NCI-H146 treated with DMSO at 0.1 percent for 48 hours (cell line): ENCODE measurements at regions not wholly inside any gene's neighbourhood (a gene's known extent, or its start where the extent isn't known, plus 50 kb on each side); places are given as distances from the start of the nearest gene placed in this dataset.

ENCODE experiments used
- DNase-seq: peaks from one replicate; lab custom pipeline; 2025; ENCODE audit not compliant: unreplicated experiment; lab: John Stamatoyannopoulos, UW

DNA sequence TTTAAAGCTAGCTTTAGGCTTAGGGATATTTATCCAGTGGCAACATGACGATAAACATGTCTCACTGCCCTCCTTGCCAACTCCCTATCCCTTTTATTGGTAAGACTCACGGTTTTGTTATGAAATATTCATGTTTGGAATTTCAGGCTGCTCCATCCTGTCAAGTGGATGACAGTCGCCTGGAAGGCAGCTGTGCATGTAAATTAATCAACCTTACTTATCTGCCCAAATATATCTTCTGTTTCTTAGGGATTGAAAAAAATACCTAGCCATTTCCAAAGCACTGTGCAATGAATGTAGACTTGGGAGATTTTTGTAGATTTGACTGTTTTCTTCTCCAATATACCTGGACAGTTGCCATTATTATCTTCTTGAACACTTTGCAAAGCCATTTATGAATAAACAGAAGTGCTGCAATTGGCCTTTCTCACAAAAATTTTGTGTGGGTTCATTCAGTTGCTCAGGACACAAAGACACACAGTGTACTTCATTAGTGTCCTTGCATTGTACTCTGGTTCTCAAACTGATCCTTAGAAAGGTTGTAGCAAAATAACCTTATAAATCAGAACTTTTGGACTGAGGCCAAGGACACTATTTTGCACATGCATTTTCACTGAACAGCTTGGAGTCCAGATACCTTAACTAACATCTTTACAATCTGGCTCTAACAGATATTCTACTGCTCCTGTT, 889.4 kb upstream of the SEMA6A start:
- no peak for DNase-seq

- DNase-seq, result no peak
Observed at GRCh38 chr5:117461966-117462365, 887.3 kb upstream of the SEMA6A start.

DNA sequence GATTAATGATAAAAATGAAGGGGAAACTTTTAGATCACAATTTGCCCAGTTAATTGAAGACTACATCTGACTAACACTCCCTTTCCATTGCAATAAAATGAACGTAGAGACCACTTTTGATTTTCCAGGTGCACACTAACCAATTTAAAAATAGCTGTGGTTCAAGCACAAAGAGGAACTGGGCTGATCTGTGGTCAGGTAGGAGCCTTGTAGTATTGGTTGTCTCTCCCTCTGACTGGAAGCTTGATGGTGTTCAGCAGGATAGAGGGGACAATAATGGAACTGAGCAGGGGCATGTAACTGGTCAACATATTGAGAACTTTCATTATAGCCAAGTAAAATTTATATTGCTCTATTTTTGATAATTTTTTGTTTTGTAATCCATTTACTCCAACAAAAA, 886.8 kb upstream of the SEMA6A start:
- no peak for DNase-seq

- DNase-seq, result no peak
Observed at GRCh38 chr5:117457656-117458055, 883.0 kb upstream of the SEMA6A start.

GRCh38 chr5:117456866-117457470, 882.3 kb upstream of the SEMA6A start:
- no peak for DNase-seq

GRCh38 chr5:117455236-117456233, 880.9 kb upstream of the SEMA6A start:
- DNase-seq, result no peak

GRCh38 chr5:117454716-117455212, 880.1 kb upstream of the SEMA6A start:
- peak; percentile 0 for DNase-seq

DNA sequence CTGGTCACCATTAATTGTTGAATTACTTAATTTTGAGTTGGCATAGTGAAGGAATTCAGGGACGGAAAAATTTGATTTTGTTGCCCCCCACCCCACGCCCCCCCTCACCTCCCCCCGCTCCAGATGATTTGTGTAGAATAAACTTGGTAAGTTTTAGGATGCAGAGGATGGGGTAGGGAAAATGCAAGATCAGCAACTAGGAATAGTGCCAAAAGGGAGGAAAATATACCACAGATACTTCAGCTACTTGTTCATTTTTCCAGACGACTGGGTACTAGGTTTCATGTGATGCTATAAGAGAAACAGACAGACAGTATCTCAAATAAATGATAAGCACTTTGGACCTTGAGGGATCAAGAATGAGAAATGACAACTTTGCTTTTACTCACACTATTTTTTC, 862.2 kb upstream of the SEMA6A start:
- no peak for DNase-seq

- DNase-seq, result no peak
Observed at GRCh38 chr5:117435203-117435602, 860.6 kb upstream of the SEMA6A start.

GRCh38 chr5:117434254-117434653, 859.6 kb upstream of the SEMA6A start:
- DNase-seq, result no peak

GRCh38 chr5:117433818-117434217, 859.2 kb upstream of the SEMA6A start:
- no peak for DNase-seq

DNA sequence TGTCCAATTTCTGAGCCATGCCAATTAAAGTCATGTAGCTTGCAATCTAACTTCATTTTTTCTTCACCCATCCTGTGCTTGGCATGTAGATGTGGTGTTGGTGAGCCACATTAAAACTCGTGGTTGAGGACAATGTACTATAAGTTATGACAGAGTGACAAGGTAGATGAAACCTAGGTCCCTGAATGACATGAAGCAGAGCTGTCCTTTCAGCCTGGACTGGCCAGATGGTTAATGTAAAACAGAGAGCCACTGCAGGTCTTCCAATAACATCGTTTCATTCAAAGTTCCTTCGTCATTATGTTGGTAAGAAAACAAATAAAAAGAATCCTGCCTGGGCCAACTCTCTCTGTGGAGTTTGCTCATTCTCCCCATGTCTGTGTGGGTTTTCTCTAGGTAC, 856.5 kb upstream of the SEMA6A start:
- DNase-seq, result no peak

- DNase-seq, result no peak
Observed at GRCh38 chr5:117425163-117425562, 850.5 kb upstream of the SEMA6A start.

DNA sequence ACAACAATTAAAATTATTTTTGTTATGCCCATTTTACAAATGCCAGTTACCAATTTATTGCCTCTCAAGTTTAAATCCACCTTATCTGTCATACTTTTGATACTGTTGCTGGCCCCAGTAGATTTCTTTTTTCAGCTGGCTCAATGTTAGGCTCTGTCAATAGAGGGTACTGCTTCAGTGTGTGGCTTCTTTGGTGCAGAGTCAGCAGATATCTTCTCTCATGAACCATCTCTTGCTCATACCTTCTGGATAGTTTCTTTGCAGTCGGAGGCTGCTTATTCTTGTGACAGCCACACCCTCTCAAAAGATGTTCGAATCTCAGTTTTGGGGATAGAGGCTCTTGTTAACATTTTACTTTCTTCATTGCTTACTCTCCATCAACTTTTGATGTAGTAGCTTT, 849.9 kb upstream of the SEMA6A start:
- no peak for DNase-seq

DNA sequence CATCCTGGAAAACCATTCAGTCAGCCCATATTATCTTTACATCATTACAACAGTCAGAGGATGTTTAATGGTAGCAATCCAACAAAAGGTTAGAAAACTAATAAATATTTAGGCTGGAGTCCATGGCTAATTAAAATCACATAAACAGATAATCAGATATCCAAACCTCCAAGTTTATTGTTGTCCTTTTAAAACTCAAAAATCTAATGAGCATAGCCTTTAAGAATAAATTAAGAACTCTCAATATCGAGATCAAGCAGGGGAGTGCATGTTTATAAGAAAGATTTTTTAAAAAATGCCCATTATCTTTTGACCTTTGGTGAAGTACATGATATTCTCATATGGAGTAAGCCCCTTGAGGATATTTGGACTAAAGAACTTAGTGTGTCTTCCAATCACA, 842.9 kb upstream of the SEMA6A start:
- no peak for DNase-seq

- DNase-seq, result no peak
Observed at GRCh38 chr5:117414926-117415325, 840.3 kb upstream of the SEMA6A start.

DNA sequence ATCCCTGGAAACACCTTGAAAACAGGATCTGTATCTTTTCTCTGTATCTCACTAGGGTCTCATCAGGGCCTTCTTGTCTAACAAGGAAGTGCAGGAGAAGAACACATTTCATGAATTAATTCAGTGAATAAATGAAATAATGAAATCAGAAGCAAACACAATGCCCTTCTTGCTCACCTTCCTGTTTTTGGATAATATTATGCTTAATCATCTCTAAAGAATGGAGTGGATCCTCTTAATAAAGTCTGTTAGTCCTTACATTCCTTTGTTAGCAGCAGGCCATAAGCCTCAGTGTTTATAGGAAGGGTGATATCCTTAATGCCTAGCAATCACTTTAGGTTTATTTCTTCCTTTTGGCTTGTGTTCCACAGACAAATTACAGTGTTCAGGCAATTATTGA, 837.1 kb upstream of the SEMA6A start:
- DNase-seq, result no peak

DNA sequence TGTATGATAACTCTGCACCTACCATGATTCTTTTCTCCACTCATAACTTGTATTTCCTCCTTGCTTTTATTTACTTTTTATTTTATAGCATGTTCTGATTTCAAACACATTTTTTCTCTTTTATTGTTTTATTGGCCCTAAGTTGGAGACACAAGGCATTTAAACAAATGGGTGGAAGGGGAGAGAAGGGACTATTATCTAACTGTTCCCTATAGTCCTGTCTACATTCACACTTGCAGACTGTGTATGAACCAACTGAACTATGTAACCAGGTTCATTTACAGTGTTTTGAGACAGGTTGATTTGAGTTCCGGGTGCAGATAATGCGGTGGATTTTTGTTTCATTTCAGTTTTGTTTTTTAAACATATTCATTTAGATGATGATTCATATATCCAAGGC, 830.6 kb upstream of the SEMA6A start:
- no peak for DNase-seq

GRCh38 chr5:117394506-117395157, 820.0 kb upstream of the SEMA6A start:
- no peak for DNase-seq

GRCh38 chr5:117393125-117393524, 818.5 kb upstream of the SEMA6A start:
- DNase-seq, result no peak

- no peak for DNase-seq
Observed at GRCh38 chr5:117380316-117380715, 805.7 kb upstream of the SEMA6A start.
